ENCODE measurements at regions not wholly inside any gene's neighbourhood (a gene's known extent, or its start where the extent isn't known, plus 50 kb on each side); places are given as distances from the start of the nearest gene placed in this dataset.

- TF ChIP-seq KDM5A (IDR thresholded peaks at IDR 0.05): no peak
- TF ChIP-seq RNF2 (IDR thresholded peaks at IDR 0.05; ENCODE audit: borderline replicate concordance, low read depth): no peak
- no peak for TF ChIP-seq ZNF302 (CRISPR knock-in tag; IDR thresholded peaks at IDR 0.05)
- TF ChIP-seq RARB (CRISPR knock-in tag; IDR thresholded peaks at IDR 0.05): no peak
- TF ChIP-seq ZSCAN20 (CRISPR knock-in tag; IDR thresholded peaks at IDR 0.05): no peak
- TF ChIP-seq, protein P1, sequence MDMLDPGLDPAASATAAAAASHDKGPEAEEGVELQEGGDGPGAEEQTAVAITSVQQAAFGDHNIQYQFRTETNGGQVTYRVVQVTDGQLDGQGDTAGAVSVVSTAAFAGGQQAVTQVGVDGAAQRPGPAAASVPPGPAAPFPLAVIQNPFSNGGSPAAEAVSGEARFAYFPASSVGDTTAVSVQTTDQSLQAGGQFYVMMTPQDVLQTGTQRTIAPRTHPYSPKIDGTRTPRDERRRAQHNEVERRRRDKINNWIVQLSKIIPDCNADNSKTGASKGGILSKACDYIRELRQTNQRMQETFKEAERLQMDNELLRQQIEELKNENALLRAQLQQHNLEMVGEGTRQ (IDR thresholded peaks at IDR 0.05): no peak
- TF ChIP-seq, protein P2, sequence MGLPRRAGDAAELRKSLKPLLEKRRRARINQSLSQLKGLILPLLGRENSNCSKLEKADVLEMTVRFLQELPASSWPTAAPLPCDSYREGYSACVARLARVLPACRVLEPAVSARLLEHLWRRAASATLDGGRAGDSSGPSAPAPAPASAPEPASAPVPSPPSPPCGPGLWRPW (IDR thresholded peaks at IDR 0.05): no peak
- TF ChIP-seq PHF8 (IDR thresholded peaks at IDR 0.05; ENCODE audit: borderline replicate concordance, low read depth): no peak
- no peak for TF ChIP-seq KDM1A (IDR thresholded peaks at IDR 0.05; ENCODE audit: low read depth)
- TF ChIP-seq JUNB (IDR thresholded peaks at IDR 0.05): no peak
- TF ChIP-seq HOXA7 (CRISPR knock-in tag; IDR thresholded peaks at IDR 0.05): no peak
- no peak for TF ChIP-seq EP300 (IDR thresholded peaks at IDR 0.05)
- no peak for TF ChIP-seq FOSB (CRISPR knock-in tag; IDR thresholded peaks at IDR 0.05)
- no peak for TF ChIP-seq HOXB13 (CRISPR knock-in tag; IDR thresholded peaks at IDR 0.05; ENCODE audit: low read depth)
- TF ChIP-seq CHD4 (IDR thresholded peaks at IDR 0.05; ENCODE audit: borderline replicate concordance): no peak
- TF ChIP-seq FOSL2 (IDR thresholded peaks at IDR 0.05): no peak
- no peak for TF ChIP-seq FOSL2 (CRISPR knock-in tag; IDR thresholded peaks at IDR 0.05)
- TF ChIP-seq EHMT2 (IDR thresholded peaks at IDR 0.05; ENCODE audit: low read depth): no peak
- TF ChIP-seq RFX5 (IDR thresholded peaks at IDR 0.05): no peak
- no peak for TF ChIP-seq RCOR1 (IDR thresholded peaks at IDR 0.05; ENCODE audit: low read depth, low read length)
- no peak for TF ChIP-seq FOXS1 (CRISPR knock-in tag; IDR thresholded peaks at IDR 0.05)
- ATAC-seq (no peak), FAIRE-seq (no peak), DNase-seq (ENCODE audit: low read depth in 1 of 2, low spot score in 1 of 2) (no peak)
- Histone ChIP-seq H3K9me3 (no peaks in the 10 kb centered on the region), H3K4me3 (no peak overlapping the region), H3K4me1 (no peaks in the 10 kb centered on the region), H3K4me2 (no peak overlapping the region), H3K27ac (no peak overlapping the region)
- WGBS (ENCODE audit: missing lambda C conversion rate): 2% methylated on average over 2 of the region's 2 CpGs
- ChIA-PET POLR2A (no interaction called here), CTCF (no interaction called here)
These were observed 117.8 kb downstream of the TLR4 start for GRCh38 chr9:117821954-117822353.

GRCh38 chr9:117823576-117823975 is 119.4 kb downstream of the TLR4 start:
- ATAC-seq (no peak), DNase-seq (ENCODE audit: low read depth in 1 of 2, low spot score in 1 of 2) (no peak), FAIRE-seq (no peak)
- ChIA-PET CTCF (no interaction called here), POLR2A (no interaction called here)
- no peak overlapping the region for H3K4me3 ChIP-seq
- H3K4me2 ChIP-seq: no peak overlapping the region
- H3K4me1 ChIP-seq: no peaks in the 10 kb centered on the region
- H3K9me3 ChIP-seq: no peaks in the 10 kb centered on the region
- no peak for TF ChIP-seq HDAC2 (IDR thresholded peaks at IDR 0.05)
- no peak for TF ChIP-seq HEYL (CRISPR knock-in tag; IDR thresholded peaks at IDR 0.05)
- TF ChIP-seq MAFK (IDR thresholded peaks at IDR 0.05; ENCODE audit: partially characterized antibody): no peak
- TF ChIP-seq CBX2 (IDR thresholded peaks at IDR 0.05; ENCODE audit: borderline replicate concordance, low read depth): no peak
- TF ChIP-seq HMGXB4 (CRISPR knock-in tag; IDR thresholded peaks at IDR 0.05; ENCODE audit: borderline replicate concordance): no peak
- TF ChIP-seq NR3C1 (IDR thresholded peaks at IDR 0.05): no peak
- TF ChIP-seq KDM5A (IDR thresholded peaks at IDR 0.05): no peak
- no peak for TF ChIP-seq GATA3 (IDR thresholded peaks at IDR 0.05; ENCODE audit: borderline replicate concordance)
- TF ChIP-seq RNF2 (IDR thresholded peaks at IDR 0.05; ENCODE audit: borderline replicate concordance, low read depth): no peak
- TF ChIP-seq RFX5 (IDR thresholded peaks at IDR 0.05): no peak
- TF ChIP-seq BCL3 (IDR thresholded peaks at IDR 0.05): no peak
- TF ChIP-seq EHMT2 (IDR thresholded peaks at IDR 0.05; ENCODE audit: low read depth): no peak
- TF ChIP-seq RCOR1 (IDR thresholded peaks at IDR 0.05; ENCODE audit: low read depth, low read length): no peak
- TF ChIP-seq SMC3 (IDR thresholded peaks at IDR 0.05): no peak
- no peak for TF ChIP-seq E2F6 (IDR thresholded peaks at IDR 0.05; ENCODE audit: borderline replicate concordance, low read depth)
- TF ChIP-seq CHD2 (IDR thresholded peaks at IDR 0.05; ENCODE audit: low read length, partially characterized antibody): no peak
- no peak overlapping the region for H3K27ac ChIP-seq

Measured in A549 (cell line).